ENCODE measurements at regions not wholly inside any gene's neighbourhood (a gene's known extent, or its start where the extent isn't known, plus 50 kb on each side); places are given as distances from the start of the nearest gene placed in this dataset.

- TF ChIP-seq ZNF592 (IDR thresholded peaks at IDR 0.05) (no peak), SMAD1 (IDR thresholded peaks at IDR 0.05; ENCODE audit: low read depth, partially characterized antibody) (no peak), MEF2B (IDR thresholded peaks at IDR 0.05; ENCODE audit: partially characterized antibody, poor library complexity, severe bottlenecking) (no peak), SPI1 (IDR thresholded peaks at IDR 0.05; ENCODE audit: borderline replicate concordance, insufficient read depth, low read depth, low read length) (no peak), USF1 (IDR thresholded peaks at IDR 0.05; ENCODE audit: borderline replicate concordance, extremely low read length, insufficient read depth, low read depth, low read length) (no peak), KAT2A (conservative IDR thresholded peaks at IDR 0.05; ENCODE audit: control insufficient read depth, low read depth, low read length) (no peak), PKNOX1 (IDR thresholded peaks at IDR 0.05) (no peak), ESRRA (IDR thresholded peaks at IDR 0.05; ENCODE audit: low read length) (no peak)
These were observed 233.8 kb upstream of the MPDZ start (continued) for GRCh38 chr9:13513286-13513685.
